DND-41 (cell line): ENCODE measurements at regions not wholly inside any gene's neighbourhood (a gene's known extent, or its start where the extent isn't known, plus 50 kb on each side); places are given as distances from the start of the nearest gene placed in this dataset.

ENCODE experiments used
- EZH2 ChIP-seq: IDR thresholded peaks from 3 replicates; pipeline ENCODE4 v1.6.1; 2012; ENCODE audit warnings: borderline replicate concordance, low read depth, mild to moderate bottlenecking, moderate library complexity, low read length, inconsistent platforms; ENCODE audit not compliant: severe bottlenecking
- TF ChIP-seq, protein P1 (sequence below): IDR thresholded peaks from 2 replicates; pipeline ENCODE4 v1.5.1; 2012; ENCODE audit warnings: borderline replicate concordance, low read length, moderate library complexity, mild to moderate bottlenecking; ENCODE audit not compliant: poor library complexity, severe bottlenecking; ENCODE audit errors: extremely low read depth

DNA sequence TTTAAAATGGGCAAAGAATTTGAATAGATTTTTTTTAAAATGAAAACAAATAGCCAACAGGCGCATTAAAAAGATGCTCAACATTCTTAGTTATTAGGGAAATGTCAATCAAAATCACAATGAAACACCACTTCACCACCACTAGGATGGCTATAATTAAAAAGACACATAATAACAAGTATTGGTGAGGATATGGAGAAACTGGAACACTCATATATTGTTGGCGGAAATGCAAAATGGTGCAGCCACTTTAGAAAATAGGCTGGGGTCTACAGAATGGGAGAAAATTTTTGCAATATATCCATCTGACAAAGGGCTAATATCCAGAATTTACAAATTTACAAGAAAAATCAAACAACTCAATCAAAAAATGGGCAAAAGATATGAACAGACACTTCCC is 107.8 kb upstream of the FOXD3 start:
- TF ChIP-seq, protein P1, sequence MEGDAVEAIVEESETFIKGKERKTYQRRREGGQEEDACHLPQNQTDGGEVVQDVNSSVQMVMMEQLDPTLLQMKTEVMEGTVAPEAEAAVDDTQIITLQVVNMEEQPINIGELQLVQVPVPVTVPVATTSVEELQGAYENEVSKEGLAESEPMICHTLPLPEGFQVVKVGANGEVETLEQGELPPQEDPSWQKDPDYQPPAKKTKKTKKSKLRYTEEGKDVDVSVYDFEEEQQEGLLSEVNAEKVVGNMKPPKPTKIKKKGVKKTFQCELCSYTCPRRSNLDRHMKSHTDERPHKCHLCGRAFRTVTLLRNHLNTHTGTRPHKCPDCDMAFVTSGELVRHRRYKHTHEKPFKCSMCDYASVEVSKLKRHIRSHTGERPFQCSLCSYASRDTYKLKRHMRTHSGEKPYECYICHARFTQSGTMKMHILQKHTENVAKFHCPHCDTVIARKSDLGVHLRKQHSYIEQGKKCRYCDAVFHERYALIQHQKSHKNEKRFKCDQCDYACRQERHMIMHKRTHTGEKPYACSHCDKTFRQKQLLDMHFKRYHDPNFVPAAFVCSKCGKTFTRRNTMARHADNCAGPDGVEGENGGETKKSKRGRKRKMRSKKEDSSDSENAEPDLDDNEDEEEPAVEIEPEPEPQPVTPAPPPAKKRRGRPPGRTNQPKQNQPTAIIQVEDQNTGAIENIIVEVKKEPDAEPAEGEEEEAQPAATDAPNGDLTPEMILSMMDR, result no peak
- no peak for TF ChIP-seq EZH2
